Ovary (tissue), 3 donors: ENCODE measurements at regions not wholly inside any gene's neighbourhood (a gene's known extent, or its start where the extent isn't known, plus 50 kb on each side); places are given as distances from the start of the nearest gene placed in this dataset.

ENCODE experiments used
- CTCF ChIP-seq, 3 donors: fragments of 450-650 bp in 2 of 3; fragments of 200-600 bp in 1 of 3; IDR thresholded peaks; one replicate each; pipeline versions ENCODE4 v1.5.1 to v1.8.0; 2016 to 2022; ENCODE audit warnings: antibody characterized with exemption in 3 of 3, mild to moderate bottlenecking in 1 of 3
- POLR2A ChIP-seq: fragments of 450-650 bp; IDR thresholded peaks from one replicate; pipeline ENCODE4 v1.6.1; 2017; ENCODE audit warnings: antibody characterized with exemption, mild to moderate bottlenecking, moderate library complexity
- donor health status: DM: no; HTN: no; CAD: no.

GRCh38 chr13:67318860-67319259 is 88.7 kb upstream of the PCDH9 start:
- no peak for TF ChIP-seq CTCF (IDR thresholded peaks at IDR 0.05)
- no peak for TF ChIP-seq POLR2A
